Putamen (tissue), 1 donor: ENCODE measurements at regions not wholly inside any gene's neighbourhood (a gene's known extent, or its start where the extent isn't known, plus 50 kb on each side); places are given as distances from the start of the nearest gene placed in this dataset.
"Not testable (repeated sequence)": the region's sequence is repeated elsewhere in the genome, so short reads cannot be mapped to it uniquely, and the experiment has no call there.

Experiments used
- DNase-seq: peaks from one replicate; pipeline ENCODE4 v3.0.0-alpha.2; 2016; ENCODE audit warnings: low spot score

DNA sequence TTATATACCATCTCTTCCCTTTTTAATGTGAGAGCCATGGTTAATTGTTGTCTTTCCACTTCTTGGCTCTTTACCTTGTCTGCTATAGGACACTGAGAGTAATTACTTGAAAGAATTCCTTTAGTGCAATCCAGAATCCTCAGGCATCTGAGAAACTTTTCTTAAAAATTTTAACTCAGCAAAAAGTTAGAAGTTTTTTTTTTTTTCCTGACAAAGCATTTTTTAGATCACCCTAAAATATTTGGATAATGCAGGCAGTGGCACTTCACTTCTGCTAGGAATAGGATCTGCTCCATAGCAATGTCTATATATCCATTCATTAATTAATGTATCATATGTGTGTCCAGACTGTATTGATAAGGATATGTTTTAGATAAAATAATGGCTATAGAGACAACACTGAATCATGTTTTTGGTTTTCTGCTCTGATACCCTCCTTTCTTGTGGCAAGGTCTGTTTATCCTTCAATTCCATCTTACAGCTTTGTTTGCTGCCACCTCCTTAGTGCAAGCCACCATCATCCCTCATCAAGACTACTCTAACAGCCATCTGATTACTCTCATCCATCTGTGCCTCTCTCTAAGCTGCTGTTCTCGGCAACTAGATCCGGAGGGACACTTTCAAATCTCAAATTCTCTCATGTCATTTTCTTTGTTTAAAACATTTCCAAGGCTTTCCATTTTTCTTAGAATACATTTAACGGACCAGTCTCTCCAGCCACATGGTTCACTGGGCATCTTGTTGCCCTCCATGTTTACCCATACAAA is 563.5 kb downstream of the EDEM1 start:
- no peak for DNase-seq

DNA sequence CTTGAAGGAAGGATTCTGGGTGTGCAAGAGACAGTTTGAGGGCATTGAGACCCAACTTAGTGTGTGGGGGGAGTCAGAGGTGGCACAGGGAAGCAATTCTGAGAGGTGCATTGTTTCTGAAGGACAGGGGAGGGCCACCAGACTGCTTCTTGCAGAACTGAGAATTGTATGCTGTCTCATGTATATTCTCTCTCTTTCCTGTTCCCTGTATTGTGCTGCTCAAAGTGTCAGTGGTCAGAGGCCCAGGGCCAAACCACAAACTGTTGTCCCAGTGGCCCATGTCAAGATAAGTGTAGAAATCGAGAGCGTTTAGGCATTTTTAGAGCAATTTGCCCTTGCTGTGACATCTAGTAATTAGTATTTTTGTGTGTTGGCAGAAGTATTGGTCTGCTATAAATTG is 567.1 kb downstream of the EDEM1 start:
- DNase-seq = no peak

DNA sequence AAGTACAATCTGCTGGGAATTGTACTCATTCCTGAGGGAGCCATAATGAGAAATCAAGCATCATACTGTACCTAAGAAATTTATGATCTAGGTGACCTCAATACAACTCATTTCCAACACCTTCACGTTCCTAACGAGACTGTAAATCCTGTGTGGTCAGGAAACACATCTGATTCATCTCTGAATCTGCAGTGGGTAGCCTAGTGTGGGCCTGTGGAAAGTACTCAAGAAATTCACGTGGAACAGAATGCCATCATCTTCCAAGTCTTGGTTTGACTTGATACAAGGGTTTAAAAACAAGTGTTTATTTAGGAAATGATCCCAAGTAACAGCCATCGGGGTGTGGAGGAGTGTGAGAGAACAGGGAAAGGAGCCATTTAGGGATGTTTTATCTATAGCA is 568.9 kb downstream of the EDEM1 start:
- DNase-seq = no peak

DNA sequence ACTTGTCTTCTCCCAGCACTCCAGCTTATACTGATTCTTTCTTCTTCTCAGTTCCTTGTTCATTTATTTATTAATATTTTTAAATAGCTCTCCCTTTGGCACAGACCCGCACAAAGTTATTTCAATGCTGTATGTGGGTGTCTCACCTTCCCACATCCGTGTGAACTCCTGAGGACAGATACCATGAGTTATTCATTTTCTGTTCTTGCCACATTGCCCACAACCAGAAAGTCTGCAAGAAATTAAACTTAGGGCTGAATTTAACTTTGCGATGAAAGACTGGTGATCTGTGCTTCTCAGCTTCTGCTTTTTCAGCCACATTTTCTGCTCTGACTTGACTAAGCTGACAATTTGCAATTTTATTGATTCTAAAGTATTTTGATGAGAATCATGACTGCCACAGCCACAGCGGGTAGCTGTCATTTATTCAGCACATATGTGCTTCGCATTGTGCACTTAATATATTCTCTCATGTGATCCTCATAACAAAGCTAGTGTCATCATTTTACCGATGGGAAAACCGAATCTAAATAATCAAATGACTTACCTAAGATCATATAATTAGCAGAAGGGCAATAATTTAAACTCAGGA is 569.8 kb downstream of the EDEM1 start:
- DNase-seq = peak; percentile 20

DNA sequence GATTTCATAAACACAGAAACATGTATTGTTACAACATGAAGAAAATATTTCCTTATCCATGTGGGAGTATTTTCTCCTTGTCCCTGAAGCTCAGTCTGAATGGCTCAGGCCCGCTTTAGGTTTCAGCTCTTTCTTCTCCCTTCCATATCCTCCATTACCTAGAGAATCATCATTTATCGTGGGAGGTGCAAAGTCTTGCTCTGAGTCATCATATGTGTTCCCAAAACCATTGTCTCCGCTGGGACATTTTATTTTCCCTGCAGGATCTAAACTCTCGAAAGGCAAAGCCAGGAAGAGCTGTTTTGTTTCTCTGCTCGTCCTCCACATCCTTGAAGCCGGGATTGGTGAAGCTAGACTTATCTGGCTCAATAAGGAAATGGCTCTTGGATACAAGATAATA is 571.2 kb downstream of the EDEM1 start:
- DNase-seq = no peak

DNA sequence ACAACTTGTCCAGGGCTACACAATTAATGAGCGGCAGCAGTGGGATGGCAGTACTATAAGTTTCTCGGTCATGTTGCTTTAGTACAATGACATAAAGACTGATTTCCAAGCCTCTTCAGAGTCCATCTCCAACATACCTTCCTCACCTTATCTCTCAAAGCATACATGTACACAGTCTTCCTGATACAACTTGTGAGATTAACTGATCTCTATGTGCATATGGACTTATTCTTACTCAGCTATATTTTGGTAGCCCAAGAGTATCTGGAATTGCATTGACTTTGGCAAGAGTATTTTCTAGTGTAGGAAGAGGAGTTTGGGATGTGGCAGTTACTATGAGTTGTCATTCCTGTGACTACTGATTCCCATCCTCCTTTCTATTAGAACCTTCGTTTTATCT is 575.0 kb downstream of the EDEM1 start:
- DNase-seq = no peak

DNA sequence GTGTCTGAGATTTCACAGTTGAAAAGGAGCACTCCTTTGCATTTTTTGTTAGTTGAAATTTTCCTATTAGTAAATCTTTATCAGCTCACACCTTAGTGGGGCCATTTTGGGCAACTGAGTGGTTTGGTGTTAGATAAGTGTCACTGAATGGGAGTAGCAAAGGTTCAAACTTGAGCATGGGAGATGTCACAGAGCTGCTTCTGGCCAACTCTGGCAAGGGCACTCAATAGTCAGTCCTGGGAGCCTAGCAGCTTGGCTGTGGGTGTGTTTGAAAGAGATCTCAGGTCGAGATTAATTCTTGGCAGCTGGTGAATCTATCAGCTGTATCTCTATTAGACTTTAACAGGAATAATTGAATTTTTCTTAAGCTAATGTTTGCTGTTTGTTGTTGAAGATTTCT is 579.3 kb downstream of the EDEM1 start:
- DNase-seq = no peak

DNA sequence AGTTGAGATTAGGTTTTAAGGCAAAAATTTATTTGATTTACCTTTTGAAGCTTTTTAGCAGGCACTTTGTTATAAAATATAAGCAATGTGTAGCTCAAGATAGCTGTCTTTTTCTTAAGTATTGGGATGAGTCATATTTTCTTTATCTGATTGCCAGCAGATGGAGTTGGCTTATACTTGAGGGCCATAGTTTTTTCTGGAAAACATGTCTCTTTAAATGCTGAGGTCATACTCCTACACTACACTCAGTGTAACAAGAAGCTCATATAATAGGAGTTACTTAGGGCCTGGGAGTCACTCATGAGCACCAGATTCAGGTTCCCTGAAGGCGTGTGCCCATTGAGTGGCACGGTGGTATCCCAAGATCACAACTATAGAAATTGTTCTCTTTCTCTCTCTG is 579.8 kb downstream of the EDEM1 start:
- DNase-seq = no peak

DNA sequence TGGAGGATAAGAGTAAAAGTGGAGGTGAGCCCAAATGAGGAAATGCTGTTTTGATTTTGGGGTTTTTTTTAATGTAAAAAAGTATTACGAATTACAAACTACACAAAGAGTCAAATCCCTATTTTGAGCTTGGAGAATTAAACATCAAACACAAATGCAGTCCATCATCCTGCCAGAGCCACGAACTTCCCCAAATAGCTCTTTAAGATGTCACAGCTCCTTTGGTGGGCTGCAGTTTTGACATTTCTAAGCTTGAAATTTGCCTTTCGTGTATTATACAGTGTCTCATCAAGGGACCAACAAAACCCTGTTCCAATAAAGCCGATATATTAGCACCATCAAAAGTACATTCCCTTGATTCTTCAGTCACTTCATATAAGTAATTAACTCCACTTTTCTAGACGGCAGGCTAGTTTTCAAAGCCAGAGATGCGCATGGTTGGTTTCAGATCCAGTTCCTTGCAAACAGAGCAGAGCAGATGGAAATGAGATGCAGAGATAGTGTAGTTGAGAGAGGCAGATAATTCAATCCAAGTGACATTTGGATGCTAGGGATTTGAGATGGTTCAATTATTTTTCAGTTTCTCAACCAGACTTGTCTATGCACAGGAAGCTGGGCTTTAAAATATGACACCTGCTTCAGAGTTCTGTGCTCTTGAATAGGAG is 580.9 kb downstream of the EDEM1 start:
- DNase-seq = no peak

DNA sequence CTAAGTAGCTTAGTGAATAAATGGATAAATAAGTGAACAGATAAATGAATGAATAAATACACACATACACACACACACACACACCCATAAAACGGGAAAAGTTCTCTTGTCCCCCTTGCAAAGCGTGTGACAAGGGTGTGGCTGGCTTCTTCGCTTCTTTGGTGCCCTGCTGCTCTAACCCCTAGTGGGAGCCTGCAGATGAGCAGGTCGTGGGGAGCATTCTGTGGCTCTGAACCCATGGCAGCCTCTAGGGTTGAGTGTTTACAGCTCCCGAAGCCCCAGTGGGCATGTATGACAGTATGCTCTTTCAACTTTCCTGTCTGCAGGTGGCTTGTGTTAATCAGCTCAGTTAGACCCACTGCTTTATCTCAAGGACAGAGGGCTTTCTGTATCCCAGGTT is 582.3 kb downstream of the EDEM1 start:
- no peak for DNase-seq

DNA sequence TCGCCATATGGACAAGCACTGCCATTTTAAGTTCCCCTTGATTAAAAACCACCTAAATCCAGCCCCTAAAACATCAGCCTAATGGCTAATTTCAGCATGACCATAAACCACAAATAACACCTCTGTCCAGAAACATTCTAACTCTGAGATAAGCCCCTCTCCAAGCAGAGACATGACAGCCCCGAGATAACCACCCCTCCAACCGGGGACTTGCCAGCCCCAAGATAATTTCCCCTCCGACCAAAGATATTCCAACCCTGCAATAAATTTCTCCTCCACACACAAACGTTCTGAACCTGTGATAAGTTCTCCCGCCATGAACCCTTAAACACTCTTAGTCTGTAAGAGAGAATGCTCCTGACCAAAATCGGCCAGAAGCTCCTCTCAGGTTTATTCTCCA is 586.8 kb downstream of the EDEM1 start:
- no peak for DNase-seq

DNA sequence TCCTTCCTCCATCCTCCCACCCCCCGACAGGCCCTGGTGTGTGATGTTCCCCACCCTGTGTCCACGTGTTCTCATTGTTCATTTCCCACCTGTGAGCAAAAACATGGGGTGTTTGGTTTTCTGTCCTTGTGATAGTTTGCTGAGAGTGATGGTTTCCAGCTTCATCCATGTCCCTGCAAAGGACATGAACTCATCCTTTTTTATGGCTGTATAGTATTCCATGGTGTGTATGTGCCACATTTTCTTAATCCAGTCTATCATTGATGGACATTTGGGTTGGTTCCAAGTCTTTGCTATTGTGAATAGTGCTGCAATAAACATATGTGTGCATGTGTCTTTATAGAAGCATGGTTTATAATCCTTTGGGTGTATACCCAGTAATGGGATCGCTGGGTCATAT is 587.6 kb downstream of the EDEM1 start:
- not testable (repeated sequence) for DNase-seq

DNA sequence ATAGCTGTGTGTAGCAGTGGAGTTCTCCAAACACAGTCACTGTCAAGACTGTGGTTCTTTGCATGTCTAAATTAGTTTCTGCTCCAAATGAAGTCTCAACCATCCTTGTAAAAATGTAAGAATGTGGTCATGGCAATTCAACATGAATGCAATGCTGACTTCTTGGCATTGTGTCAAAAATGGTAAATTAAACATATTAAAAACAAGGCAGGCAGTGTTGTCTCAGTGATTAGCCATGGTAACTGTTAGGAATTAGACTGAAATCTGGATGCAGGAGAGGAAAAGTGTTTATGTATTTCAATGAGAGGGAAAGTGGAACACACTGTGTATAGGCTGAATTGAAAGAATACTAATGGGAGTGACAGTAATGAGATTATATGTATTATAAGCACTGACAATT is 597.2 kb downstream of the EDEM1 start:
- DNase-seq = no peak

DNA sequence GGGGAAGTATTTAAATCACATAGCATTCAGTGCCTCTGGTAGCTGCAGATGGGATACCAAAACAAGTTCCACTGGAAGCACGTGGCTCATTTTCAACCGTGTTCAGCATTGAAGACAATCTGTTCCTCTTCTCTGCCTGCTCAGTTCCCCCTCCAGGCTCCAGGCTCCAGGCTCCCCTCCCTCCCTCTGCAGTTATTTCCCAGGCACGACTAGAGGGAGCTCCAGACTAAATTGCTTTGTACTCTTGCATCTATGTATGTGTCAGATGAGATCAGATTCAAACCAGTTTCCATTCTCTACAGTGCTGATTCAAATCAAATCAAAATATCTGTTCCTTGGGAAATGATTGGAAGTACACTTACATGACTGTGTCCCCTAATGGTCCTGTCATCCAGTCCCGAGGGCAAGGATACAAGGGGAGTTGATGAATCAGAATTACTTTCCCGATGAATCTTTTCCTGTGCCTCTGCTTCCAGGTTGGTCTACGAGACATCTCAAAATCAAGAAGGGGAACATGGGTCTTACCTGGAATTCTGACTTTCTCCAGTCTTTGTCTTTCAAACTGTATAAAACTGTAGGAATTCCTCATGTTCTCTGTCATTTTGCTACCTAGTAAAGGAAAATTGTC is 600.5 kb downstream of the EDEM1 start:
- peak; percentile 52 for DNase-seq

DNA sequence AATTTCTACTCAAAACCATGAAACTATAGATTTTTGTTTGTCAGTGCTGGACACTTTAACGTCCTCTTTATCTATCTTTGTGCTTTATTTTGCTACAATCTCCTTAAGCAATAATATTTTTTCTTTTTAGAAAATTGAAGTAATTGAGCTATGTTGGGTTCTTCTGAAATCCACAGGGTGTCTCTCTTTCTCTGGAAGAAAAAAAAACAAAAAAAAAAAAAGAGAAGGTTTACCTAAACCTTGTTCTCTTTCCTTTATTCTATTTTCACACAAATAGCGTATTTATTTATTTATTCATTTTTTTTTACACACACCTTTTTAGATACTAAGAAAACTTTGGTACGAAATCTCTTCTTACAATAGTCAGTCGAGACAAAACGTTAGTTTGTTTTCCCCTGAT is 601.0 kb downstream of the EDEM1 start:
- DNase-seq = no peak

DNA sequence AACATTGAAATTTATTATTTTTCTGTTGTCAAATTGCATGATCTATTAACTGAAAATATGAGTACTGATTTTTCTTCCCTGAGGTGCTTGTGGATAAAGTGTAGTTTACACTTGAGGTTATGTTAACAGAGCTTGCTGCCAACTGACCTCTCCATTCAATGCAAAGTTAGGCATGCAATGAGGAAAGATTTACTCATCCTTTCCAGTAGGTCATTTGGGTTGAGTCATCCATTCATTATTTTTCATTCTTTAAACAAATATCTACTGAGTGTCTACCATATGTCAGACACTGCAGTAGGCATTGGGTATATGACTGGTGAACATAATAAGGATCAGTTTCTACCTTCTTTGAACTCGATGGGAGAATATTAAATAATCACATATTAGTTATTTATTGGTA is 604.1 kb downstream of the EDEM1 start:
- no peak for DNase-seq

DNA sequence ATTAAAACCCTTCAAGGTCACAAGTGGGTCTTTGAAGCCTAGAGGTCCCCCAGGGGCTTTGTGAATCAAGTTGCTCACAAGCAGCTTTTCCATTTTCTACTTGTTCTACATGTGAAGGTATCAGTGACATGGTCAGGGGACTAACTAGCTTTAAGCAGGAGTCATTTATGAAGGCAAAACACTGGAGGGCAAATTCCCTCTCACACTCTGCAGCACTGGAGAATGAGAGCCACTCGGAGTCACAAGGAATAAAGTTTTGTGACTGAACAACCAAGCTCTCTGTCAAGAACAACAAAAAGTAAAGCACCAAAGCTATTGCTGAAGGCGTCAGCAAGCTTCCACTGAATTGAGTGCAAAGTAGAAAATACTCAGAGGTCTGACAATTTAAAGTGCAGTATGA is 609.0 kb downstream of the EDEM1 start:
- DNase-seq = no peak

DNA sequence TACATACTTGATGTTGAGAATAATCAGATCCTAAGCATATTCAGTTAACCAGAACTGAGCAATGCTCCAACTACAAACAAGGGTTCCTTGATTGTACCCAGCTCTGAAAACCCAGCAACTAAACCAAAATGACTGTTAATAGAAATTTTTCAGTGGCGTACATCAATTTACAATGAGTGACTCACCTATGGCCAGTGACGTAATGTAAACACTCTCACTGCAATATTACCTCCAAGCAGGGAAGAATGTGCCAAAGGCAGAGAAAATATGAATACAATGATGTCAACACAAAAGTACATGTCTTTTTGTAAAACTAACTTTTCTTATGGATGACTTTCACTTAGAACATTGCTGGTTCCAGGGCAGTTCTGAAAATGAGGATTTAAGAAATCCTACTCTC is 611.3 kb downstream of the EDEM1 start:
- DNase-seq = no peak

DNA sequence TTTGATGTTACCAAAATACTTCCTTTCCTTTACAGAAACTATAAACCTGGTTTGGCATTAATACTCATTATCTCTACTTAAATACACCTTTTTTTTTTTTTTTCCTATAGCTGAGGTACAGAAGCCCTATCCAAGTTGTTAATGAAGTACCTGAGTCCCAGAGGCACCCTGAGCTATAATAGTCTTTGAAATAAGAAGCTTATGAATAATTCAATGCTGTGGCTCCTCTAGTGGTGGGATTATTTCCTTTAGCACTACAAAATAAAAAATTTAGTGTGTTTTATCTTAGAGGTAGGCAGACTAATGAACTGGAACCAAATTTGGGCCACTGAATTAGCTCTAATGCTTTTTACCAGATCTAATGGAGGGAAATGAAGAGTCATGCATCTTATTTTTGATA is 611.9 kb downstream of the EDEM1 start:
- DNase-seq = no peak

DNA sequence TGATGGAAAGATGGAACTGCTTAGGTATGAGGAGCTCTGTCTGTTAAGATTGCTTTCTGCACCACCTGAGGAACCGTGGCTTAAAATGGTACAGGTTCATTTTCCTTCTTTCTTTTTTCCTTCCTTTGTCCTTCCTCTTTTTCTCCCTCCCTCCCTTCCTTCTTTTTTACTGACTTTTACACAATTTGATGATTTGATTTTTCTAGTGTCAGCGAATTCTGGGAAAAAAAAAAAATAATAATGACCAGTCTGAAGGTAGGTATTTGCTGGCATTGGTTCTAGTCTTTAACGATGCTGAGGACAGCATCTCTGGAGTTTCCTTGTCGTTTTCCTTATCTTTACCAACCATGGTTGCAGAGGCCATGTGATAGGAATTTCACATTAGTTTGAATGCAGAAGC is 613.5 kb downstream of the EDEM1 start:
- no peak for DNase-seq

DNA sequence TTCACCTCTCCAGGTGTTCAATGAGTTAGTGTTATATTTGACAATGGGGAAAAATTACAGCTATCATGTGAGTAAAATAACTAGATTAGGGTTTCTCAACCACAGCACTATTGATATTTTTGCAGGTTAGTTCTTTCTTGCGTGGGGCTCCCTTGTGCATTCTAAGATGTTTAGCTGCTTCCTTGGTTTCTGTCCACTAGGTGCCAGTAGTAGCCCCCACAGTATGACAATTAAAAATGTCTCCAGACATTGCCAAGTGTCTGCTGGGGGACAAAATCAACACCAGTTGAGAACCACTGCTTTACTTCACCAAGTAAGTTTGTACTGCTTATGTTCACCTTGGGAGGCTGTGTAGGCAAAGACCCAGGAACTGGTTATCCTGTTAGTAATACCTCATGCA is 618.7 kb downstream of the EDEM1 start:
- DNase-seq = no peak

DNA sequence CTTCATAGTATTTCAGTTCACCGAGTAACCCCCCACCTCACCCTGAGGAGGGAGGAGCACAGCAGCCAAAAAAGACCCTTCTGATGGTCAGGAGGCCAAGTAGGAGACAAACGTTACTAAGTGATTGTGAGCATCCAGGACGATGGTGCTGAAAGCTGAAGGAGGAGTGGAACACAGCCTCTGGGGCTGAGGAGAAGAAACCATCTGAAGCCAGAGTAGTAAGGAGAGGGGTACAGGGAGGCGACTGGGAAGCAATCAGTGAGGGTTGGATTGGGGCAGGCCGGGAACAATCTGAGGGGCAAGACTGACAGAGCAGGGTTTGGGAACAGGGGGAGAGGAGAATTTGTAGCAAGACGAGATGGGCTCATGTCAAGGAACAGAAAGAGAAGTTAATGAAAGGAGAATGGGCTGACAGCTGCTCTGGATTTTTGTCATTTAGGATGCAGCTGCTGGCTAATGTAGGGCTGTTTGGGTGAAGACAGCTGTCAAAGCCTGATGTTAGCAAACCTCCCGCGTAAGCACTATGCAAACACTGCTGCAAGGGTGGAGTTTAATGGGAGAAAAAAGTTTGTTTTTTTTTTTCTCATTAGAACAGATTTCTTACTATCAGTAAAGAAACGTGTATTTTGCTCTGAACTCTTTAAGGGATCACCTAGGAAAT is 622.2 kb downstream of the EDEM1 start:
- DNase-seq = no peak

DNA sequence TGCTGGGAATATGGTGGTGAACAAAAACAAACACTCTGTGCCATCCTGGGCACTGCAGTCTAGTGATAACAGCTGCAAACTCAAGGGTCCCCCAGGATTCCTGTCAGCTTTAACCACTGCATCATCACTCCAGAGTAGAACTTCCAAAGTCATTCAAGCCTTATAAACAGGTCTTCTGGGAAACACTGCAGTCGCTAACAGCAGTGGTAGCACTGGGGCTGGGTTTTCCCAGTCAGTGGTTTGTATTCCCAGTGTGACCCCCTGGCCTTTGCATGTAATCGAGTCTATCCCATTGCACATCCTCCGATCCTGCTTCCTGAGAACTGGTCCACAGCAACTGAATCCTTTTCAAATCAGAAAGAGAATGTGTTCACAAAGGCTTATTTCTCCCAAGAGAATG is 623.5 kb downstream of the EDEM1 start:
- no peak for DNase-seq
